GM23338 (cell line): ENCODE measurements at regions not wholly inside any gene's neighbourhood (a gene's known extent, or its start where the extent isn't known, plus 50 kb on each side); places are given as distances from the start of the nearest gene placed in this dataset.

ENCODE experiments used
- CTCF ChIP-seq, 2 experiments: fragments of 200-600 bp in 1 of 2; sonication (generic) in 1 of 2; conservative IDR thresholded peaks; 2 replicates each; pipeline versions ENCODE4 v1.5.1 to v1.6.1; 2016 to 2017; ENCODE audit warnings: antibody characterized with exemption in 2 of 2, low read depth in 2 of 2, mild to moderate bottlenecking in 2 of 2, moderate library complexity in 1 of 2
- EZH2 ChIP-seq: fragments of 200-600 bp; sonication (generic); IDR thresholded peaks from one replicate; pipeline ENCODE4 v1.8.0; 2017; ENCODE audit warnings: antibody characterized with exemption, mild to moderate bottlenecking, low read depth; ENCODE audit not compliant: unreplicated experiment
- EZH2phosphoT487 ChIP-seq: fragments of 200-600 bp; sonication (generic); IDR thresholded peaks from one replicate; pipeline ENCODE4 v1.8.1; 2018; ENCODE audit warnings: antibody characterized with exemption; ENCODE audit not compliant: unreplicated experiment
- POLR2AphosphoS5 ChIP-seq: IDR thresholded peaks from 2 replicates; pipeline ENCODE4 v1.6.1; 2016; ENCODE audit warnings: antibody characterized with exemption, low read depth
- REST ChIP-seq: IDR thresholded peaks from one replicate; pipeline ENCODE4 v1.6.1; 2018; ENCODE audit warnings: antibody characterized with exemption; ENCODE audit not compliant: unreplicated experiment

GRCh38 chr2:383178-383577, 95.3 kb upstream of the ALKAL2 start:
- TF ChIP-seq EZH2phosphoT487 (no peak), CTCF (conservative IDR thresholded peaks at IDR 0.05; ENCODE audit: low read depth in 2 of 2) (0 out of 4 replicates have a peak, but pooled peaks of 1 of the 2 experiments have one; percentile 10), REST (no peak), POLR2AphosphoS5 (no peak), EZH2 (no peak)
